Spleen (tissue), 11 donors: ENCODE measurements at regions not wholly inside any gene's neighbourhood (a gene's known extent, or its start where the extent isn't known, plus 50 kb on each side); places are given as distances from the start of the nearest gene placed in this dataset.

Source experiments
- DNase-seq: peaks from one replicate; pipeline ENCODE4 v3.0.0-alpha.2; 2020
- H3K27ac ChIP-seq, 8 donors: fragments of 200-600 bp; sonication (generic) in 7 of 8; 1 replicate in 4 of 8; 2 replicates in 4 of 8; pipeline versions ENCODE4 v1.5.0 to v1.8.0; 2016 to 2021; ENCODE audit warnings: inconsistent platforms in 4 of 8, mild to moderate bottlenecking in 4 of 8, moderate library complexity in 1 of 8
- H3K27me3 ChIP-seq, 7 donors: fragments of 200-600 bp; sonication (generic) in 6 of 7; replicated peaks in 1 of 7; 1 replicate in 4 of 7; 2 replicates in 3 of 7; pipeline versions ENCODE4 v1.5.0 to v1.8.0; 2016 to 2021; ENCODE audit warnings: inconsistent platforms in 3 of 7, mild to moderate bottlenecking in 1 of 7
- H3K36me3 ChIP-seq, 6 donors: fragments of 200-600 bp; sonication (generic) in 5 of 6; 1 replicate in 4 of 6; 2 replicates in 2 of 6; pipeline versions ENCODE4 v1.5.0 to v1.8.0; 2016 to 2021; ENCODE audit warnings: inconsistent platforms in 2 of 6
- H3K4me1 ChIP-seq, 6 donors: fragments of 200-600 bp; sonication (generic) in 5 of 6; 1 replicate in 3 of 6; 2 replicates in 3 of 6; pipeline versions ENCODE4 v1.5.0 to v1.8.0; 2016 to 2021; ENCODE audit warnings: inconsistent platforms in 3 of 6
- H3K4me3 ChIP-seq, 8 donors: fragments of 200-600 bp; sonication (generic) in 7 of 8; 1 replicate in 4 of 8; 2 replicates in 4 of 8; pipeline versions ENCODE4 v1.5.0 to v1.8.0; 2016 to 2021; ENCODE audit warnings: inconsistent platforms in 4 of 8, mild to moderate bottlenecking in 4 of 8, moderate library complexity in 2 of 8
- H3K9me3 ChIP-seq, 8 donors: fragments of 200-600 bp; sonication (generic) in 7 of 8; 1 replicate in 4 of 8; 2 replicates in 4 of 8; pipeline versions ENCODE4 v1.5.0 to v1.8.0; 2016 to 2021; ENCODE audit warnings: inconsistent platforms in 4 of 8
- CTCF ChIP-seq, 11 experiments: fragments of 200-600 bp in 7 of 11; fragments of 450-650 bp in 4 of 11; sonication (generic) in 4 of 11; IDR thresholded peaks in 8 of 11; conservative IDR thresholded peaks in 3 of 11; 1 replicate in 7 of 11; 2 replicates in 4 of 11; pipeline versions ENCODE4 v1.4.0 to v1.8.0; 2016 to 2021; ENCODE audit warnings: antibody characterized with exemption in 11 of 11, inconsistent platforms in 4 of 11, mild to moderate bottlenecking in 1 of 11
- POLR2A ChIP-seq, 3 donors: fragments of 450-650 bp; IDR thresholded peaks; one replicate each; pipeline ENCODE4 v1.5.1; 2017; ENCODE audit warnings: antibody characterized with exemption in 3 of 3, mild to moderate bottlenecking in 1 of 3
- POLR2AphosphoS5 ChIP-seq, 3 donors: sonication (generic); formaldehyde crosslinking; IDR thresholded peaks; one replicate each; pipeline ENCODE4 v1.5.1; 2017; ENCODE audit warnings: antibody characterized with exemption in 3 of 3
- WGBS, 5 donors: extraction: QIAGEN DNeasy Blood & Tissue Kit in 3 of 5; methylation state at CpG; one replicate each; pipeline versions ENCODE4 v1.1.5 to v1.1.7; 2013 to 2018; 5-methylcytosine and 5-hydroxymethylcytosine counted together
- intact Hi-C: fragments of 100-400 bp; cut with DNase I; formaldehyde crosslinking; loops from one replicate; pipeline ENCODE4 v1.15.0; 2023; ENCODE audit warnings: low total_unique reads
- donor health status: healthy with polysubstance abuse.
- donor health status: DM: no; HTN: no; CAD: no; lungs with moderate emphysema.
- donor health status: DM: no; HTN: no; CAD: no.
- donor health status: Bipolar disorder and iron deficiency.
- donor health status: healthy.
- donor health status: DM: no; HTN: no; CAD: no.
- donor health status: DM: yes; HTN: yes; CAD: no.

GRCh38 chr18:4847056-4847455 lies 350.0 kb downstream of the AKAIN1 start:
- no peak for DNase-seq
- WGBS, 5 donors, result 67 to 97% (median 82%) methylated on average over 1 of the region's 1 CpG
- intact Hi-C loops, result no loop called here
- Histone ChIP-seq H3K9me3 (peaks cover 0 to 18% (median 0%) of the 10 kb centered on the region in 8 donors), H3K27ac (no peak overlapping the region), H3K4me1 (no peaks in the 10 kb centered on the region), H3K27me3 (no peaks in the 10 kb centered on the region), H3K36me3 (no peaks in the 10 kb centered on the region), H3K4me3 (no peak overlapping the region)
- no peak for TF ChIP-seq CTCF (IDR thresholded peaks at IDR 0.05 in 8 of 11, conservative IDR thresholded peaks at IDR 0.05 in 3 of 11)
- no peak for TF ChIP-seq POLR2AphosphoS5 (IDR thresholded peaks at IDR 0.05)
- no peak for TF ChIP-seq POLR2A (IDR thresholded peaks at IDR 0.05)

- DNase-seq, result no peak
- peaks cover 0 to 11% (median 0%) of the 10 kb centered on the region in 8 donors for H3K9me3 ChIP-seq
- no peak for TF ChIP-seq POLR2AphosphoS5 (IDR thresholded peaks at IDR 0.05)
- intact Hi-C loops, result no loop called here
- WGBS, 5 donors, result 43 to 71% (median 61%) methylated on average over 3 of the region's 3 CpGs
- no peak overlapping the region for H3K4me3 ChIP-seq
- H3K27me3 ChIP-seq, result no peaks in the 10 kb centered on the region
- no peak overlapping the region for H3K27ac ChIP-seq
- no peaks in the 10 kb centered on the region for H3K4me1 ChIP-seq
- no peaks in the 10 kb centered on the region for H3K36me3 ChIP-seq
Observed at GRCh38 chr18:4844320-4844719, 352.7 kb downstream of the AKAIN1 start.

GRCh38 chr18:4843771-4844170 lies 353.3 kb downstream of the AKAIN1 start:
- Histone ChIP-seq H3K9me3 (peaks cover 0 to 10% (median 0%) of the 10 kb centered on the region in 8 donors), H3K27ac (no peak overlapping the region), H3K27me3 (no peaks in the 10 kb centered on the region), H3K4me1 (no peaks in the 10 kb centered on the region), H3K4me3 (no peak overlapping the region), H3K36me3 (no peaks in the 10 kb centered on the region)
- no peak for DNase-seq
- intact Hi-C loops, result no loop called here
- no peak for TF ChIP-seq POLR2AphosphoS5 (IDR thresholded peaks at IDR 0.05)
- TF ChIP-seq CTCF (IDR thresholded peaks at IDR 0.05 in 8 of 11, conservative IDR thresholded peaks at IDR 0.05 in 3 of 11), result no peak
- no peak for TF ChIP-seq POLR2A (IDR thresholded peaks at IDR 0.05)

GRCh38 chr18:4842751-4843150 lies 354.3 kb downstream of the AKAIN1 start:
- no peaks in the 10 kb centered on the region for H3K27me3 ChIP-seq
- intact Hi-C loops, result no loop called here
- H3K36me3 ChIP-seq, result no peaks in the 10 kb centered on the region
- no peak for TF ChIP-seq CTCF (IDR thresholded peaks at IDR 0.05 in 8 of 11, conservative IDR thresholded peaks at IDR 0.05 in 3 of 11)
- no peak for TF ChIP-seq POLR2AphosphoS5 (IDR thresholded peaks at IDR 0.05)
- TF ChIP-seq POLR2A (IDR thresholded peaks at IDR 0.05), result no peak
- H3K4me1 ChIP-seq, result no peaks in the 10 kb centered on the region
- DNase-seq, result no peak
- no peak overlapping the region for H3K4me3 ChIP-seq
- WGBS, 5 donors, result 55 to 83% (median 62%) methylated on average over 1 of the region's 1 CpG
- H3K27ac ChIP-seq, result no peak overlapping the region
- peaks cover 0 to 14% (median 0%) of the 10 kb centered on the region in 8 donors for H3K9me3 ChIP-seq

GRCh38 chr18:4842287-4842686 lies 354.8 kb downstream of the AKAIN1 start:
- H3K36me3 ChIP-seq, result no peaks in the 10 kb centered on the region
- peaks cover 0 to 15% (median 0%) of the 10 kb centered on the region in 8 donors for H3K9me3 ChIP-seq
- WGBS, 5 donors, result 63 to 83% (median 68%) methylated on average over 2 of the region's 2 CpGs
- H3K4me1 ChIP-seq, result no peaks in the 10 kb centered on the region
- H3K27ac ChIP-seq, result no peak overlapping the region
- intact Hi-C loops, result no loop called here
- TF ChIP-seq POLR2A (IDR thresholded peaks at IDR 0.05) (no peak), CTCF (IDR thresholded peaks at IDR 0.05 in 8 of 11, conservative IDR thresholded peaks at IDR 0.05 in 3 of 11) (no peak)
- H3K27me3 ChIP-seq, result no peaks in the 10 kb centered on the region
- DNase-seq, result no peak
- H3K4me3 ChIP-seq, result no peak overlapping the region
